H1 (cell line): ENCODE measurements at regions not wholly inside any gene's neighbourhood (a gene's known extent, or its start where the extent isn't known, plus 50 kb on each side); places are given as distances from the start of the nearest gene placed in this dataset.
A peak's percentile ranks its signal among the peaks of the same experiment; 100 is the strongest.
"Not testable (repeated sequence)": the region's sequence is repeated elsewhere in the genome, so short reads cannot be mapped to it uniquely, and the experiment has no call there.

Source experiments
- CTCF ChIA-PET: fragments of 300-600 bp; sonication (Branson Sonifier 250); formaldehyde crosslinking; loops from one replicate; lab custom pipeline; 2021; ENCODE audit not compliant: partially characterized antibody; lab: Charles Lee
- POLR2A ChIA-PET: fragments of 300-600 bp; sonication (Branson Sonifier 250); formaldehyde crosslinking; loops from one replicate; lab custom pipeline; 2021; ENCODE audit warnings: inconsistent platforms; ENCODE audit not compliant: partially characterized antibody; lab: Charles Lee
- DNase-seq, 2 experiments: peaks; one replicate each; pipeline versions ENCODE4 v3.0.0 to v3.0.0-alpha.2; 2010 to 2022; ENCODE audit warnings: low spot score in 2 of 2, low read depth in 1 of 2, mixed read lengths in 1 of 2
- FAIRE-seq: peaks from 2 replicates; lab custom pipeline; 2011; peaks lifted over from hg19 to GRCh38; lab: Jason Lieb, UNC
- H2AFZ ChIP-seq: 2 replicates; pipeline ENCODE4 v1.8.1; 2012; ENCODE audit warnings: low read length, inconsistent platforms
- H2AK5ac ChIP-seq: 2 replicates; pipeline ENCODE4 v1.6.1; 2013; ENCODE audit warnings: low read depth, low read length
- H2BK120ac ChIP-seq: replicated peaks from 2 replicates; pipeline ENCODE3; 2013; ENCODE audit warnings: low read depth, low read length, inconsistent platforms
- H2BK12ac ChIP-seq: 2 replicates; pipeline ENCODE4 v1.6.1; 2013; ENCODE audit warnings: low read depth, low read length
- H2BK15ac ChIP-seq: 2 replicates; pipeline ENCODE4 v1.6.1; 2013; ENCODE audit warnings: low read length
- H2BK20ac ChIP-seq: 2 replicates; pipeline ENCODE4 v1.6.1; 2013; ENCODE audit warnings: low read length
- H2BK5ac ChIP-seq: 2 replicates; pipeline ENCODE4 v1.6.1; 2013; ENCODE audit warnings: low read depth, low read length
- H3K14ac ChIP-seq: 2 replicates; pipeline ENCODE4 v1.6.1; 2013; ENCODE audit warnings: inconsistent platforms; ENCODE audit not compliant: insufficient read length
- H3K18ac ChIP-seq: 2 replicates; pipeline ENCODE4 v1.6.1; 2013; ENCODE audit warnings: low read length; ENCODE audit errors: extremely low read depth
- H3K23ac ChIP-seq: 2 replicates; pipeline ENCODE4 v1.6.1; 2013; ENCODE audit warnings: inconsistent platforms; ENCODE audit not compliant: insufficient read length
- H3K23me2 ChIP-seq: 2 replicates; pipeline ENCODE4 v1.6.1; 2013; ENCODE audit warnings: low read depth, low read length
- H3K27ac ChIP-seq: 2 replicates; pipeline ENCODE4 v1.6.1; 2011; ENCODE audit warnings: low read depth, low read length, inconsistent platforms
- H3K27me3 ChIP-seq, 4 experiments: replicated peaks in 1 of 4; 1 replicate in 1 of 4; 2 replicates in 3 of 4; pipeline versions ENCODE4 v1.6.1 to v1.8.1; 2011 to 2013; ENCODE audit warnings: low read length in 3 of 4, mild to moderate bottlenecking in 3 of 4, inconsistent platforms in 2 of 4, mixed read lengths in 2 of 4, moderate library complexity in 1 of 4; ENCODE audit not compliant: control insufficient read depth in 3 of 4, insufficient read depth in 3 of 4; ENCODE audit errors: extremely low read depth in 1 of 4
- H3K36me3 ChIP-seq, 4 experiments: 2 replicates each; pipeline versions ENCODE4 v1.6.1 to v1.8.1; 2011 to 2013; ENCODE audit warnings: mild to moderate bottlenecking in 4 of 4, low read length in 3 of 4, moderate library complexity in 2 of 4, control low read depth in 1 of 4, inconsistent platforms in 1 of 4; ENCODE audit not compliant: insufficient read depth in 4 of 4, control insufficient read depth in 2 of 4
- H3K4ac ChIP-seq: replicated peaks from 2 replicates; pipeline ENCODE3; 2013; ENCODE audit warnings: low read length, low read depth, mixed read lengths, inconsistent platforms; ENCODE audit not compliant: insufficient read length
- H3K4me1 ChIP-seq, 4 experiments: replicated peaks in 1 of 4; 1 replicate in 1 of 4; 2 replicates in 3 of 4; pipeline versions ENCODE4 v1.6.1 to v1.8.1; 2011 to 2013; ENCODE audit warnings: low read length in 3 of 4, inconsistent platforms in 2 of 4, mixed read lengths in 1 of 4; ENCODE audit not compliant: insufficient read depth in 4 of 4, control insufficient read depth in 3 of 4
- H3K4me2 ChIP-seq, 2 experiments: 2 replicates each; pipeline versions ENCODE4 v1.6.1 to v1.8.1; 2011 to 2013; ENCODE audit warnings: low read depth in 2 of 2, low read length in 2 of 2, control low read depth in 1 of 2, inconsistent platforms in 1 of 2, mild to moderate bottlenecking in 1 of 2; ENCODE audit not compliant: insufficient read depth in 1 of 2
- H3K4me3 ChIP-seq, 4 experiments: fragments of 200-600, 300-600 bp in 1 of 4; sonication (generic), shearing (Covaris generic), sonication (Bioruptor Twin) in 1 of 4; 2 replicates each; pipeline versions ENCODE4 v1.5.1 to v1.8.1; 2011 to 2016; ENCODE audit warnings: low read length in 4 of 4, low read depth in 3 of 4, control low read depth in 2 of 4, inconsistent platforms in 2 of 4, mild to moderate bottlenecking in 2 of 4, mixed read lengths in 1 of 4, moderate library complexity in 1 of 4; ENCODE audit not compliant: insufficient read depth in 2 of 4; ENCODE audit errors: extremely low read depth in 1 of 4
- H3K56ac ChIP-seq: replicated peaks from 2 replicates; pipeline ENCODE3; 2013; ENCODE audit warnings: low read depth, mild to moderate bottlenecking, mixed read lengths, low read length, inconsistent platforms; ENCODE audit not compliant: insufficient read length
- H3K79me1 ChIP-seq: 2 replicates; pipeline ENCODE4 v1.6.1; 2013; ENCODE audit warnings: low read depth, low read length, control low read depth
- H3K79me2 ChIP-seq, 2 experiments: 2 replicates each; pipeline versions ENCODE4 v1.6.1 to v1.8.1; 2012 to 2013; ENCODE audit warnings: low read length in 2 of 2, mild to moderate bottlenecking in 2 of 2, inconsistent platforms in 1 of 2; ENCODE audit not compliant: insufficient read depth in 2 of 2, control insufficient read depth in 1 of 2
- H3K9ac ChIP-seq, 4 experiments: replicated peaks in 1 of 4; 1 replicate in 1 of 4; 2 replicates in 3 of 4; pipeline versions ENCODE4 v1.6.1 to v1.8.1; 2011 to 2013; ENCODE audit warnings: low read depth in 3 of 4, low read length in 3 of 4, control low read depth in 2 of 4, mild to moderate bottlenecking in 2 of 4, moderate library complexity in 2 of 4, inconsistent platforms in 1 of 4; ENCODE audit errors: extremely low read depth in 1 of 4
- H3K9me3 ChIP-seq, 2 experiments: 2 replicates each; pipeline versions ENCODE4 v1.6.1 to v1.8.1; 2012 to 2013; ENCODE audit warnings: mild to moderate bottlenecking in 2 of 2, moderate library complexity in 2 of 2, control low read depth in 1 of 2, inconsistent platforms in 1 of 2, low read depth in 1 of 2, low read length in 1 of 2, mixed read lengths in 1 of 2; ENCODE audit not compliant: insufficient read depth in 2 of 2
- H4K20me1 ChIP-seq, 2 experiments: replicated peaks in 1 of 2; 2 replicates each; pipeline versions ENCODE3 to v1.8.1; 2011 to 2013; ENCODE audit warnings: inconsistent platforms in 2 of 2, low read length in 2 of 2, mild to moderate bottlenecking in 1 of 2; ENCODE audit not compliant: insufficient read depth in 2 of 2, control insufficient read depth in 1 of 2
- H4K5ac ChIP-seq: 2 replicates; pipeline ENCODE4 v1.6.1; 2013; ENCODE audit warnings: low read length, low read depth, mixed read lengths, inconsistent platforms; ENCODE audit not compliant: insufficient read length
- H4K8ac ChIP-seq: 2 replicates; pipeline ENCODE4 v1.8.0; 2013; ENCODE audit warnings: mild to moderate bottlenecking, moderate library complexity, low read length, inconsistent platforms; ENCODE audit not compliant: insufficient read depth; ENCODE audit errors: extremely low read depth
- H4K91ac ChIP-seq: replicated peaks from 2 replicates; pipeline ENCODE3; 2013; ENCODE audit warnings: low read length, mixed read lengths, inconsistent platforms; ENCODE audit not compliant: insufficient read length
- JUND ChIP-seq: IDR thresholded peaks from 2 replicates; pipeline ENCODE4 v1.6.1; 2011; ENCODE audit warnings: mild to moderate bottlenecking, improper control_type of control experiment, low read length
- KDM5A ChIP-seq: fragments of 200-600 bp; IDR thresholded peaks from 2 replicates; pipeline ENCODE4 v1.7.1; 2012; ENCODE audit warnings: mild to moderate bottlenecking, low read length, inconsistent platforms, mixed read lengths
- whole genome bisulfite sequencing, 2 experiments: shearing (Covaris generic) in 1 of 2; methylation state at CpG; one replicate each; pipeline versions ENCODE4 v1.1.6 to v1.1.7; 2013 to 2015; ENCODE audit warnings: low lambda C conversion rate in 2 of 2, mixed read lengths in 2 of 2, inconsistent platforms in 1 of 2, low coverage in 1 of 2, missing lambda C conversion rate in 1 of 2; ENCODE audit not compliant: insufficient replicate concordance in 2 of 2, insufficient coverage in 1 of 2, insufficient read length in 1 of 2; ENCODE audit errors: extremely low coverage in 1 of 2, missing lambda C conversion rate in 1 of 2; 5-methylcytosine and 5-hydroxymethylcytosine counted together

DNA sequence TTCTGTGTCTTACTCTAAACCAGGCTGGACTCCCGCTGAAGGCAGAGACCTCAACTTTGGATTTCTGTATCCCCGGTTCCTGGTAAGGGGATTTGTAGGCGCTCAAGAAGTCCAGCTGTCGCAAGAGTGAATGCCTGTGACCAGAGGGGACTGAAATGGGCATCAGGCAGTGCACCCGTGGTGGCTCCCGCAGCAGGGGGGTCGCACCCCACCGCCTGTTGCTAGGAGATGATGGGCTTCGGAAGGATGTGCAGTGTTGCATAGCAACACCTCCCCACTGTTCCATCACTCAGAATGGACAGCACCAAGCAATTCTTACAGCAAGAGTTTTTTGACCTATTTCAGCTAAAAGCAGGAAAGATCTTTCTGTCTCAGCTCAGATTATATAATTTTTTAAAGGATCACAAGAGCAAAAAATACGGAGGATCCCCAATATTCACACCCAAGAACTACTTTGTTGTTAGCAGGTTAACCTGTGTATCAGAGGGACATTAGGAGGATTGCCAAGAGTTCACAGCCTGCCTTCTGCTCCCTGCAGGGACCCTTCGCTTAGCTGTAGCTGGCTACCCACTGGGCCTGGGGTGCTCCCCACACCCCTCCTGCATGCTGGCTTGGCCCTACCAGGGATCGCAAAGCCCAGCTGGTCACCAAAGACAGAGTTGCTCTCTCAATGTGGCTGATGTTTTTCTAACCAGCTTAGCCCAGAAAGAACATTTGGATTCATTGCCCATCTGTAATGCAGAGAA, 63.8 kb downstream of the SOWAHC start (continued):
- TF ChIP-seq JUND (no peak), KDM5A (no peak)

DNA sequence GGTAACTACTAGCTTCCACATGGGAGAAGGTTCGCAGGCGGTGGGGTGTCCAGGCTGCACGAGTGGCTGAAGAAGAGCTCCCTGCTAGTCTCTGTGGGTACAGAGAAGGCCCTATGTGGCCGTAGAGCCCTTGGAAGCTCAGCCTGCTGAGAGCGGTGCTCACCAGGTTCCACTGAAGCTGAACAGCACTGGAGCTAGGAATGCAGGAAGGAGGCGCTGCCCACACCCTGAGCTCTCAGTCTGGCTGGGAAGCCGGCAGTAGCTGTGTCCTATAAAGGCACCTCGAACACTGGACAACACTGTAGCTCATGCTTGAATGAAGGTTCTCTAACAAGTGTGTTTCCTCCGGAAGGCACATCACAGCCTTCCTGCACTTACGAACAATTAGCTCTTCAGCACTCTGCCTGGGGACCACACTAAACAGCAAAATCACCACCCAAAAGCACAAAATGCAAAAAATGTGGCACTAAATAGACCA, 64.6 kb downstream of the SOWAHC start:
- H3K27ac ChIP-seq, H3K23me2 ChIP-seq, H3K4ac ChIP-seq, H3K9ac ChIP-seq, H3K18ac ChIP-seq, H3K56ac ChIP-seq, H3K79me2 ChIP-seq, H4K20me1 ChIP-seq, H4K91ac ChIP-seq, H2BK12ac ChIP-seq, H3K27me3 ChIP-seq, DNase-seq, H3K4me3 ChIP-seq, H4K8ac ChIP-seq, H2BK5ac ChIP-seq, FAIRE-seq, H3K9me3 ChIP-seq, H3K4me1 ChIP-seq, H3K4me2 ChIP-seq, H2BK15ac ChIP-seq, H3K79me1 ChIP-seq, H3K14ac ChIP-seq, H3K36me3 ChIP-seq, H2BK20ac ChIP-seq, H3K23ac ChIP-seq, H2AK5ac ChIP-seq, H4K5ac ChIP-seq, H2BK120ac ChIP-seq: not testable (repeated sequence)
- CTCF ChIA-PET: interaction anchor here (1.5 kb wide), 1 partner anchor 11 kb away, joined by 5 read pairs; no protein-coding TSS in a partner anchor
- H2AFZ ChIP-seq: peak overlapping the region; percentile 57; the same call in 1 of the 2 replicates
- WGBS, 2 experiments: 87% methylated on average over 10 of the region's 10 CpGs; no CpG with 5 or more reads in 1 of the 2 experiments
- POLR2A ChIA-PET: interaction anchor here (1.0 kb wide), 1 partner anchor 23 kb away, joined by 3 read pairs; no protein-coding TSS in a partner anchor
